Gastrocnemius medialis (tissue), 4 donors: ENCODE measurements at regions not wholly inside any gene's neighbourhood (a gene's known extent, or its start where the extent isn't known, plus 50 kb on each side); places are given as distances from the start of the nearest gene placed in this dataset.

ENCODE experiments used
- ATAC-seq, 2 donors: fragments of 150-250 bp; one replicate each; pipeline ENCODE4 v1.9.1; 2016
- DNase-seq, 2 donors: peaks; one replicate each; pipeline ENCODE4 v3.0.0-alpha.2; 2019
- H3K27ac ChIP-seq, 4 donors: fragments of 200-600 bp; sonication (generic); 1 replicate in 1 of 4; 2 replicates in 3 of 4; pipeline ENCODE4 v1.5.1; 2016 to 2018; ENCODE audit warnings: mild to moderate bottlenecking in 2 of 4, moderate library complexity in 1 of 4
- H3K27me3 ChIP-seq, 3 donors: fragments of 200-600 bp; sonication (generic) in 2 of 3; 1 replicate in 1 of 3; 2 replicates in 2 of 3; pipeline versions ENCODE4 v1.5.1 to v1.6.0; 2016 to 2019; ENCODE audit warnings: mild to moderate bottlenecking in 1 of 3, moderate library complexity in 1 of 3
- H3K36me3 ChIP-seq, 2 donors: fragments of 200-600 bp; sonication (generic) in 1 of 2; one replicate each; pipeline ENCODE4 v1.5.1; 2017 to 2018
- H3K4me1 ChIP-seq, 2 donors: fragments of 200-600 bp; sonication (generic) in 1 of 2; one replicate each; pipeline ENCODE4 v1.5.1; 2016 to 2017; ENCODE audit warnings: mild to moderate bottlenecking in 2 of 2
- H3K4me3 ChIP-seq, 4 donors: fragments of 200-600 bp; sonication (generic) in 3 of 4; 1 replicate in 1 of 4; 2 replicates in 3 of 4; pipeline ENCODE4 v1.5.1; 2016 to 2019; ENCODE audit warnings: mild to moderate bottlenecking in 2 of 4
- H3K9me3 ChIP-seq, 3 donors: fragments of 200-600 bp; sonication (generic) in 2 of 3; 1 replicate in 1 of 3; 2 replicates in 2 of 3; pipeline ENCODE4 v1.5.1; 2016 to 2019
- CTCF ChIP-seq, 5 experiments: fragments of 450-650 bp in 3 of 5; fragments of 200-600 bp in 2 of 5; sonication (generic) in 2 of 5; IDR thresholded peaks in 4 of 5; conservative IDR thresholded peaks in 1 of 5; 1 replicate in 4 of 5; 2 replicates in 1 of 5; pipeline ENCODE4 v1.5.1; 2016 to 2019; ENCODE audit warnings: antibody characterized with exemption in 5 of 5, mild to moderate bottlenecking in 3 of 5, moderate library complexity in 3 of 5
- POLR2A ChIP-seq, 2 donors: fragments of 450-650 bp; IDR thresholded peaks; one replicate each; pipeline ENCODE4 v1.6.1; 2017; ENCODE audit warnings: antibody characterized with exemption in 2 of 2, mild to moderate bottlenecking in 2 of 2, moderate library complexity in 2 of 2
- in situ Hi-C, 4 donors: fragments of 200-750 bp; cut with MboI; loops; one replicate each; pipeline versions ENCODE4 v1.15.0 to v1.8.0; 2017; ENCODE audit warnings: low sequenced_read_pairs in 4 of 4
- intact Hi-C: fragments of 100-400 bp; cut with DNase I; formaldehyde crosslinking; loops from one replicate; pipeline ENCODE4 v1.15.1; 2023; ENCODE audit warnings: low total_unique reads

- Histone ChIP-seq H3K27ac (no peak overlapping the region), H3K4me3 (no peak overlapping the region), H3K4me1 (no peaks in the 10 kb centered on the region), H3K27me3 (no peaks in the 10 kb centered on the region), H3K9me3 (no peaks in the 10 kb centered on the region), H3K36me3 (no peaks in the 10 kb centered on the region)
- no peak for TF ChIP-seq CTCF (IDR thresholded peaks at IDR 0.05 in 4 of 5, conservative IDR thresholded peaks at IDR 0.05 in 1 of 5)
- TF ChIP-seq POLR2A (IDR thresholded peaks at IDR 0.05): no peak
- intact Hi-C loops (no loop called here), in situ Hi-C loops (no loop called here)
- DNase-seq (no peak), ATAC-seq (no peak)
These were observed 66.1 kb downstream of the LEPR start for GRCh38 chr1:65486613-65487012.

GRCh38 chr1:65489481-65489880 lies 69.0 kb downstream of the LEPR start:
- H3K36me3 ChIP-seq: no peaks in the 10 kb centered on the region
- no peaks in the 10 kb centered on the region for H3K4me1 ChIP-seq
- no peaks in the 10 kb centered on the region for H3K27me3 ChIP-seq
- intact Hi-C loops: no loop called here
- TF ChIP-seq POLR2A (IDR thresholded peaks at IDR 0.05) (no peak), CTCF (IDR thresholded peaks at IDR 0.05 in 4 of 5, conservative IDR thresholded peaks at IDR 0.05 in 1 of 5) (no peak)
- in situ Hi-C loops: no loop called here
- no peaks in the 10 kb centered on the region for H3K9me3 ChIP-seq
- DNase-seq: no peak
- H3K4me3 ChIP-seq: no peak overlapping the region
- no peak for ATAC-seq
- no peak overlapping the region for H3K27ac ChIP-seq

GRCh38 chr1:65490231-65491009 lies 70.0 kb downstream of the LEPR start:
- in situ Hi-C loops (no loop called here), intact Hi-C loops (no loop called here)
- no peaks in the 10 kb centered on the region for H3K9me3 ChIP-seq
- no peak overlapping the region for H3K4me3 ChIP-seq
- H3K36me3 ChIP-seq: no peaks in the 10 kb centered on the region
- H3K27ac ChIP-seq: no peak overlapping the region
- no peak for ATAC-seq
- no peaks in the 10 kb centered on the region for H3K4me1 ChIP-seq
- H3K27me3 ChIP-seq: no peaks in the 10 kb centered on the region
- DNase-seq: no peak
- no peak for TF ChIP-seq CTCF (IDR thresholded peaks at IDR 0.05 in 4 of 5, conservative IDR thresholded peaks at IDR 0.05 in 1 of 5)
- TF ChIP-seq POLR2A (IDR thresholded peaks at IDR 0.05): no peak

GRCh38 chr1:65491472-65491871 lies 71.0 kb downstream of the LEPR start:
- no peak for DNase-seq
- Histone ChIP-seq H3K36me3 (no peaks in the 10 kb centered on the region), H3K9me3 (no peaks in the 10 kb centered on the region), H3K4me1 (no peaks in the 10 kb centered on the region), H3K4me3 (no peak overlapping the region), H3K27me3 (no peaks in the 10 kb centered on the region), H3K27ac (no peak overlapping the region)
- no peak for ATAC-seq
- in situ Hi-C loops (no loop called here), intact Hi-C loops (no loop called here)
- TF ChIP-seq POLR2A (IDR thresholded peaks at IDR 0.05) (no peak), CTCF (IDR thresholded peaks at IDR 0.05 in 4 of 5, conservative IDR thresholded peaks at IDR 0.05 in 1 of 5) (no peak)

- no peaks in the 10 kb centered on the region for H3K4me1 ChIP-seq
- no peaks in the 10 kb centered on the region for H3K27me3 ChIP-seq
- TF ChIP-seq POLR2A (IDR thresholded peaks at IDR 0.05) (no peak), CTCF (IDR thresholded peaks at IDR 0.05 in 4 of 5, conservative IDR thresholded peaks at IDR 0.05 in 1 of 5) (no peak)
- intact Hi-C loops (no loop called here), in situ Hi-C loops (no loop called here)
- no peak overlapping the region for H3K27ac ChIP-seq
- no peaks in the 10 kb centered on the region for H3K9me3 ChIP-seq
- ATAC-seq: no peak
- DNase-seq: no peak
- H3K4me3 ChIP-seq: no peak overlapping the region
- no peaks in the 10 kb centered on the region for H3K36me3 ChIP-seq
These were observed 73.3 kb downstream of the LEPR start for GRCh38 chr1:65493802-65494201.
